Left kidney (tissue), 1 donor: ENCODE measurements at regions not wholly inside any gene's neighbourhood (a gene's known extent, or its start where the extent isn't known, plus 50 kb on each side); places are given as distances from the start of the nearest gene placed in this dataset.
"Not testable (repeated sequence)": the region's sequence is repeated elsewhere in the genome, so short reads cannot be mapped to it uniquely, and the experiment has no call there.

Source experiments
- DNase-seq: peaks from one replicate; pipeline ENCODE4 v3.0.0-alpha.2; 2013

DNA sequence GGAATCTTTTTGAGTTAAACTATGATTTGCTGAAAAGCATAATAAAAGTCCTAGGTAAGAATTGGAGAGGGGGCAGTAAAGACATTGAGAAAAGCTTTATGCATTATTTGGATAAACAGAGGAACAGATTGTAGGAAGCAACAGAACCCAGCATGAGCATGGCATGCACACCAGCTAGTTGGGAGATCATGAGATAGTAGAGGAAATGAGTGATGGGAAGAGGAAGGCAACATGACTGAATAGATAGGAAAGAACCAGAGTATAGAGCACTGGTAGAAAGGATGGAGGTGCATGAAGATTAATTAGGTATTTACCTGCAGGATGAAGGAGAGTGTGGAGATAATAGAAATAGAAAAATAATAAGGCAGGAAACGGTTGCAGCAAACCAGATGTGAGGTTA, 248.5 kb upstream of the LMO3 start:
- no peak for DNase-seq

- DNase-seq: no peak
Measured at GRCh38 chr12:16849473-16849872, 243.5 kb upstream of the LMO3 start.

DNA sequence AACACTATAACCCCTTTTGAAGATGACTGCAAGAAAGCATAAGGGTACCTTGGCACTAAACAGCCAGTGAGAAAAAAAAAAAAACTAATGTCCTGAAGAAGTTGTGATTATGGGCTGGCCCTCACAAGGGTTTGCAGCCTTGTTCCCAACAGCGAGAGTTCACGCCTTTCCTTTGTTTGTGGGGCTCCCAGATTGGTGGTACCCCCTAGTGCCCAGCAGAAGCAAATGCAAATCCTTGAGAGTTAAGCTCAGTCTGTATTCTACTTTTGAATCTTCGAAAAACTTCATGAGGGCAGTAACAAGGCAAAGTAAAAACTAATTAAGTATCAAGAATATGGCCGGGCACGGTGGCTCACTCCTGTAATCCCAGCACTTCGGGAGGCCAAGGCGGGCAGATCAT, 238.9 kb upstream of the LMO3 start:
- DNase-seq: no peak

DNA sequence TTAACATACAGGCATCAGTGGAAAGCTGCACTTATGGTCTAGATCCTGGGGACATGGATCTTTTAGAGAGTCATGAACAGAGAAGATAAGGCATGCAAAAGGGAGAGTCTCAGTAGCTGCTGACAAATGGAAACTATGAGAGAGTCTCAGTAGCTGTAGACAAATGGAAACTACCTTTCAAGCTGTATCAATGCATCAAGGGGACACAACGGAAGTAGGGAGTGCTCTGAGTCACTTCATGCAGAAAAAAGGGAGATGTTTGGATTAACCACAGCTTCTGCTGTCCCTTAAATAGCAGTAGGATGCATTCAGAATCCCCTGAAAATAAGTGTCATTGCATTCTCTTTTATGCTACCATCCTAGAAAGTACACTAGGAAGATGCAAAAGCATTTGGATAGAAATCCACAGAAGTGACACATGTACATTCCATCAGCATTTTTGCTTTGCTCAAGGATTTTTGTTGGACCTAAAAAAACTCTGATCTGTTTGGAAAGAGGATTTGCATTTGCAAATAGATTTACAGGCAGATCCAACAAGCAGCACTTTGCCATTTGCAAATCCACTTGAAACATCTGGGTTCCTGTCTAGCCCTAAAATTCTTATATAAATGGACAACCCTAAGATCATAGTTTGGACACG, 227.5 kb upstream of the LMO3 start:
- DNase-seq: no peak

DNA sequence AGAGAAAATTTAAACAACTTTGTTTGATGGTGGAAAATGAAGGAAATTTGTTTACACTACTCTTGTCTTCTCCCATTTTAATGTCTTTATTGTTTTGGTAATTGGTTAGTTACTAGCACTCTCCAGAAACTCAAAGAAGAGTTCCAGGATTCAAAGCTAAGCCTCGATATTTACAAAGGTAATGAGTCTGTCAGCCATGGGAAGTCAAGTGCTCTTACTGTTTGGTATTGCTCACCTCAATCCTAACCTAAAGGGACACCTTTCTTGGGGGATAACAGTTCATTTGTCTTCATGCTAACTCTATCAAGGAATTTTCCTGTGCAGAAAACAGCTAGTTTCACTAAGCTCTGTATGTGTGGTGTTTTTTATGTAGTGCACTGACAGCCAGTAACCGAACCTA, 222.9 kb upstream of the LMO3 start:
- DNase-seq: no peak

DNA sequence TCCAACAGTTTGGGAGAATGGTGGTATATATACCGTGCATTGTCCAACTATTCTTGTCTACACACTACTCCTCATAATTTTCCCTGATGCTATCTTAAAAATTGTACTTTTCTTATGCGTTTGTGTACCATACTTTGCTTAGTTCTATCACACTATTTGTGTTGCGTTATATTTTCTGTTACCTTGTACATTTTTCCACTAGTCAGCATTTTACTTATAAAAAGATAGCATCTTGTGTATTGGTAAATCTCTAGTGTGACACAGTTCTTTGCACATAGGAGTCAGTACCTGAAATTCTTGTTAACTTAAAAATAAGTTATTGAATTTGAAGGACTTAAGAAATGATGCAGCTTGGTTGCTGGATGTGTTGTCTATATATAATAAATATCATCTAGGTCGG, 201.8 kb upstream of the LMO3 start:
- no peak for DNase-seq

DNA sequence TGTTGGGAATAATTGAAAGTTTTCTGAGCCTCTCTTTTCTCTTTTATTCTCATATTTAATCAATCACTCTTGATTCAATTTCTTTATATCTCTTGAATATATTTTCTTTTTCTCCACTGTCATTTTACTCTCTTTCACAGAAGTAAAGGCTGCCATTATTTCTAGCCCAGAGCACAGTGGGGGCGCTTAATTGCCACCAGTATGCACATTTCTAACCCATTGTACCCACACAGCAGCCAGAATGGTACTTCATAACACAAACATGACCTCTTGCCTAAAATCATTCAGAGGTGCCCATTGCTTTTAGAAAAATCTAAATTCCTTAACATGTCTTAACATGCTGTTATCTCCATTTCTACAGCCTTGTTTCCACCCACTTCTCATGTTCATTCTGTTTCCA, 190.2 kb upstream of the LMO3 start:
- DNase-seq: no peak

DNA sequence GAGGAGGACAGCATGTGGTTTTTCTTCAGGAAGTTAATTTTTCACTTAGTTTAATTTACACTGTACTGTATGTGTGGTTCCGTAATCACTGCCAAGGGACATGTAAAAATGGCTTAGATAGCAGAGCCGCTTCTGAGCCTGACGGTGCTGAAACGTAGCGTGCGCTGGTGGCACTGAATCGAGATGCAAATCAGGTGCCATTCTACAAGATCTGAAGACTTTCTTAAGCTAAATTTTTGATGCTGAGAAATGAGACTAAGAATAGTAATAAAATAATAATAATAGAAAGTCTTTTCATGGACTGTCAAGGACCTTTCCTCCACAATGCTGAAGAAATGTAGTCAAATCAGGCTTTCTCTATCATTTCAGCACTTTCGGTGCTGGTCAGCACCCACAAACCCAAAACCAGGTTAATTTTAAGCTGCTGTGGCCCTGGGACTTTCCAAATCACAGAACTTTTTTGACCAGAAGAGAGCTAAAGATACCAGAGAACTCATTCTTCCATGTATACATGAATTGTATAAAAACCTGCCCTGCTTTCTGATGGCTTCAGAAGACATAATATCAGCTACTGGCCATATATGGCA, 183.3 kb upstream of the LMO3 start:
- peak; percentile 3 for DNase-seq

DNA sequence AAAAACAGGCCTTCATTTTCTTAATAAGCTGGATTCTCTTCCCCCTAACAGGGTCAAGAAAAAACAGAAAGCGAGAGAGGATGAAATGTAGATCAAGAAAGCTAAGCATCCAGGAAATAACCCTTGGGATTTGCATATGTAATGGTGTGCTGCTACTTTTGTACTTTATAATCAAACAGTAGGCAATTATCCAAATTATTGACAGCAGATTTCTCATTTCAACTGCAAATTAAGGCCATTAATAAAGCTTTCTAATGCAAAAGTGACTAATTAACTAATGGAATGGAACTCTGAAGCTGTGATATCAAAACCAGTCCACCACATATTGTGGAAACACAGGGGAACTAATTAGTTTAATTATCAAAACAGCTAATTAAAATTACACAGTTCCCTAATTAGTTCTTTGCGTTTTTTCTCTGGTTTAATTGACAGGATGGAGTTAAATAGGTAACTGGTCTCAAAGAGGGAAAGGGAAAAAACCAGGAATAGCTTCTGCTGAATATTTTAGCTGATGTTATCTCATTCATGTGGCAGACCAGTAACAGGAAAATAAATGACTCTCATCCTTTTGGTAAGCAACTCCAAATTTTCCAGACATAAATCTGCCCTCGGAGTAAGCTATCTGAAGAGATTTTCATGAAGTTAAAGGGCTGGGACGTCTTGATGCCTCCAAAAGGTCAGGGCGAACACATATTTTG, 182.7 kb upstream of the LMO3 start:
- DNase-seq: no peak

GRCh38 chr12:16785953-16786352, 180.0 kb upstream of the LMO3 start:
- DNase-seq: no peak

GRCh38 chr12:16785524-16785923, 179.6 kb upstream of the LMO3 start:
- no peak for DNase-seq

DNA sequence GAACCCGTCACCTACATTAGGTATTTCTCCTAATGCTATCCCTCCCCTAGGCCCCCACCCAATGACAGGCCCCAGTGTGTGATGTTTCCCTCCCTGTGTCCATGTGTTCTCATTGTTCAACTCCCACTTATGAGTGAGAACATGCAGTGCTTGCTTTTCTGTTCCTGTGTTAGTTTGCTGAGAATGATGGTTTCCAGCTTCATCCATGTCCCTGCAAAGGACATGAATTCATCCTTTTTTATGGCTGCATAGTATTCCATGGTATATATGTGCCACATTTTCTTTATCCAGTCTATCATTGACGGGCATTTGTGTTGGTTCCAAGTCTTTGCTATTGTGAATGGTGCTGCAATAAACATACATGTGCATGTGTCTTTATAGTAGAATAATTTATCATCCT, 163.2 kb upstream of the LMO3 start:
- not testable (repeated sequence) for DNase-seq

GRCh38 chr12:16766736-16767135, 160.8 kb upstream of the LMO3 start:
- no peak for DNase-seq

DNA sequence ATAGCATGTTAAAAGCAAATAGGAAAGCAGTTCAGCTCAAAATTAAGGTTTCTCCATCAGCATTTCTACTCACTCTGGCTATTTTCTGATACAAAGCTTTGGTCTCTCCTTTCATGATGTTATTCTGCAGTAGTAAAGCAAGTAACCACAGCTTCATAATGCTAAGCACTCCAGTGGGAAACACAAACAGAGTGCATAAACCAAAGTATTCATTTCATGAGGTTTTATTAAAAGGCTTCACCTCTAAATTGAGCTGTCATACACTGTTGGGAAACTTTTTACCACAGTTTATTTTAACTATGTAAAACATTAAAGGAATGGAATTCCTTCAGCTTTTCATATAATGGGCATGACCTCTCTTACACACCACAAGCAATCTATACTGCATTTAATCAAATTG, 157.9 kb upstream of the LMO3 start:
- no peak for DNase-seq

GRCh38 chr12:16756833-16757555, 151.0 kb upstream of the LMO3 start:
- DNase-seq: no peak

- no peak for DNase-seq
Measured at GRCh38 chr12:16730772-16731171, 124.8 kb upstream of the LMO3 start.

DNA sequence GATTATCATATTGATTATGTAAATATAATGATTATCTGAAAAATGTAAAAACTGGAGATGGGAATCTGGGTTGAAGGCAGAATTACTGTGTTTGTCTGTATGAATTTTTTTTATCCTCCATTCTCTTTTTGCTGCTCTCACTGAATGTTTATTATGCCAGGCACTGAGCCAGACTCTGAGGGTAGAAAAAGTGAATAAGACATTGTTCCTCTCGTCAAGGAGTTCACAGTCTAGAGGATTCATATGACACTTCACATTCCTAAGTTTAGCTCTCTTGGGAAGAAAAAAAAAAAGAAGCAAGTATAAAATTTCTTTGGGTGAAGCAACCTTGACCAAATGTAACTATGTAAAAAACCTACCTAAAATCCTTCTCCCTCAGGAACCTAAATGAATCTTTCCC, 120.9 kb upstream of the LMO3 start:
- no peak for DNase-seq

GRCh38 chr12:16719713-16720416, 113.9 kb upstream of the LMO3 start:
- no peak for DNase-seq

GRCh38 chr12:16716928-16717327, 111.0 kb upstream of the LMO3 start:
- DNase-seq: no peak

DNA sequence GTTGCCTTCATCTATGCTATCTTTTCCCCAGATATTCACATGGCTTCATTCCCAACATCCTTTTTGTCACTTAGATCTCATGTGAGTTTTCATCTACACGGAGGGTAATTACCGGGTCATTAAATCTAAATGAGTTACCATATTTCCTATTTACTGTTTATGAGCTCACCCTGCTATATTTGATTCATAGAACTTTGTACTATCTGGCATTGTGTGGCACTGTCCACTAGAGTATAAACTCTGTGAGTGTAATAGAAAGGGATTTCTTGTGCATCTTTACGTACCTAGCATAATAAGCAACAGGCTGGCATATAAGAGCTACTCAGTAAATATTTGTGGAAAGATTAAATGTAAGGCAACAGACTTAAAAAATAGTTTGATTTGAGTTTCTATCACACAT, 86.1 kb upstream of the LMO3 start:
- DNase-seq: no peak

GRCh38 chr12:16691624-16692023, 85.7 kb upstream of the LMO3 start:
- no peak for DNase-seq

DNA sequence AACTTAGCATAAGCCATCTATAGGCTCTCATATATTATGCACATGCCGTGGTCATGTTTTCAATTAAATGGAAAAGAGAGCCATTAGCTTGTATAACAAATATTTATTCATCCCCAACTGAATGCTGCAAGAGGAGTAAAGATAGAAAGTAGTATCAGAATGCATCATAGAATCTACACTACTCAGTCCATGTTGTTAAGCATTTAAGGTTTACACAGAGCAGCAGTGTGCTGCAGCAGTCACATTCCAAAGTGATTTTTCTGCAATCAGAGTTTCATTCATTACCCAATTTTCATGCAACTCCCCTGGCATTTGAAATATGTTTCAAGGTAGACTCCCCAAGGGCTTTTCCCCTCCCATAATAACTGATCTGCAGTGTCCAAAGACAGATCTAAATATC, 82.2 kb upstream of the LMO3 start:
- no peak for DNase-seq

DNA sequence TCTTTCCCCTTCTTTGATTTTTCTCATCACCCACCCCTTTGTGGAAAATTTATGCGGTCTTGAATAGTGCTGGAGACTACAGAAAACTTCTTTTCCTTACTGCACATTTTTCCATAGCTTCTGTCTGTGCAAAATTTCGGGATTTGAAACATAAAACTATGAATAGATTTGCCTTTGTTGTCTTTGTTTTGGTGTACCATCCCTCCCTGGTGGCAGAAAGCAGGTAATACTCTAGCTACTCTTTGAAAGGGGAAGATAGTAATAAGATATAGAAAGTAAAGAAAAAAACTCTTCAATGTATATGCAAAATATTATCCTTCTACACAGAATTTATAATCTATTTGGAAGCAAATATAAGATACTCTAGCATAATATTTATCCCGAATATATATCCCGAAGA, 79.1 kb upstream of the LMO3 start:
- DNase-seq: no peak
